Keratinocyte (primary cell): ENCODE measurements at regions not wholly inside any gene's neighbourhood (a gene's known extent, or its start where the extent isn't known, plus 50 kb on each side); places are given as distances from the start of the nearest gene placed in this dataset.

Source experiments
- DNase-seq: peaks from one replicate; pipeline ENCODE4 v3.0.0-alpha.2; 2011; ENCODE audit warnings: low read depth, missing footprints, low spot score
- FAIRE-seq: peaks from 2 replicates; lab custom pipeline; 2011; peaks lifted over from hg19 to GRCh38; lab: Jason Lieb, UNC
- H2AFZ ChIP-seq: 2 replicates; pipeline ENCODE4 v1.6.0; 2012; ENCODE audit warnings: low read length, control low read depth, inconsistent platforms; ENCODE audit not compliant: control insufficient read depth
- H3K27ac ChIP-seq: 2 replicates; pipeline ENCODE4 v1.5.1; 2011; ENCODE audit warnings: low read length; ENCODE audit not compliant: control insufficient read depth, insufficient read depth
- H3K27me3 ChIP-seq: 3 replicates; pipeline ENCODE4 v1.6.0; 2011; ENCODE audit warnings: low read length; ENCODE audit not compliant: control insufficient read depth, insufficient read depth; ENCODE audit errors: extremely low read depth
- H3K36me3 ChIP-seq, 2 experiments: 2 replicates in 1 of 2; 3 replicates in 1 of 2; pipeline ENCODE4 v1.5.1; 2011; ENCODE audit warnings: low read length in 2 of 2, mild to moderate bottlenecking in 1 of 2; ENCODE audit not compliant: control insufficient read depth in 2 of 2, insufficient read depth in 2 of 2; ENCODE audit errors: extremely low read depth in 1 of 2
- H3K4me1 ChIP-seq: 3 replicates; pipeline ENCODE4 v1.5.1; 2011; ENCODE audit warnings: low read length; ENCODE audit not compliant: control insufficient read depth, insufficient read depth; ENCODE audit errors: extremely low read depth
- H3K4me2 ChIP-seq: 3 replicates; pipeline ENCODE4 v1.6.0; 2011; ENCODE audit warnings: low read depth, low read length; ENCODE audit not compliant: control insufficient read depth, insufficient read depth; ENCODE audit errors: extremely low read depth
- H3K4me3 ChIP-seq, 3 experiments: fragments of 200-600 bp in 1 of 3; sonication (generic) in 1 of 3; 2 replicates in 2 of 3; 3 replicates in 1 of 3; pipeline ENCODE4 v1.5.1; 2011 to 2016; ENCODE audit warnings: low read length in 3 of 3, mild to moderate bottlenecking in 3 of 3, control low read depth in 2 of 3, inconsistent platforms in 1 of 3, low read depth in 1 of 3, mixed read lengths in 1 of 3, mixed run types in 1 of 3, moderate library complexity in 1 of 3; ENCODE audit not compliant: control insufficient read depth in 2 of 3, insufficient read depth in 2 of 3; ENCODE audit errors: extremely low read depth in 1 of 3
- H3K79me2 ChIP-seq: 2 replicates; pipeline ENCODE4 v1.6.0; 2012; ENCODE audit warnings: low read length; ENCODE audit not compliant: control insufficient read depth, insufficient read depth
- H3K9ac ChIP-seq: 3 replicates; pipeline ENCODE4 v1.6.0; 2011; ENCODE audit warnings: low read length; ENCODE audit not compliant: control insufficient read depth, insufficient read depth; ENCODE audit errors: extremely low read depth
- H3K9me1 ChIP-seq: 3 replicates; pipeline ENCODE4 v1.6.0; 2011; ENCODE audit warnings: low read length; ENCODE audit not compliant: control insufficient read depth, insufficient read depth; ENCODE audit errors: extremely low read depth
- H3K9me3 ChIP-seq: 2 replicates; pipeline ENCODE4 v1.5.1; 2012; ENCODE audit warnings: low read depth, low read length; ENCODE audit not compliant: control insufficient read depth
- H4K20me1 ChIP-seq: 3 replicates; pipeline ENCODE4 v1.6.0; 2011; ENCODE audit warnings: low read length; ENCODE audit not compliant: control insufficient read depth, insufficient read depth; ENCODE audit errors: extremely low read depth
- CTCF ChIP-seq, 3 experiments: IDR thresholded peaks in 1 of 3; conservative IDR thresholded peaks in 1 of 3; optimal IDR thresholded peaks in 1 of 3; 2 replicates in 2 of 3; 3 replicates in 1 of 3; pipeline versions ENCODE3 to v1.5.1; 2011; ENCODE audit warnings: low read length in 3 of 3, mild to moderate bottlenecking in 3 of 3, moderate library complexity in 2 of 3, control low read depth in 1 of 3, inconsistent platforms in 1 of 3; ENCODE audit not compliant: insufficient read depth in 2 of 3; ENCODE audit errors: extremely low read depth in 1 of 3
- EZH2 ChIP-seq: IDR thresholded peaks from one replicate; pipeline ENCODE4 v1.6.1; 2012; ENCODE audit warnings: inconsistent platforms, mild to moderate bottlenecking, low read length, moderate library complexity
- dilution Hi-C: fragments of 300-500 bp; cut with MboI; formaldehyde crosslinking; loops from one replicate; pipeline ENCODE4 v1.7.0; 2020; ENCODE audit warnings: low sequenced_read_pairs; ENCODE audit not compliant: extremely low pct_ligation_motif_present

GRCh38 chr11:80281194-80281593 is 840.4 kb upstream of the TENM4 start:
- TF ChIP-seq EZH2 (no peak), CTCF (optimal IDR thresholded peaks at IDR 0.05 in 1 of 3, IDR thresholded peaks at IDR 0.05 in 1 of 3, conservative IDR thresholded peaks at IDR 0.05 in 1 of 3; ENCODE audit: extremely low read depth in 1 of 3, insufficient read depth in 2 of 3, low read length in 3 of 3) (no peak)
- Histone ChIP-seq H3K27ac (no peak overlapping the region), H3K9me3 (no peaks in the 10 kb centered on the region), H3K9ac (no peak overlapping the region), H2AFZ (no peak overlapping the region), H3K4me3 (no peak overlapping the region), H3K4me1 (no peaks in the 10 kb centered on the region), H3K9me1 (no peaks in the 10 kb centered on the region), H3K4me2 (no peak overlapping the region), H3K36me3 (no peaks in the 10 kb centered on the region), H3K27me3 (no peaks in the 10 kb centered on the region), H4K20me1 (no peaks in the 10 kb centered on the region), H3K79me2 (no peaks in the 10 kb centered on the region)
- dilution Hi-C loops = no loop called here
- no peak for FAIRE-seq
- DNase-seq = no peak

- Histone ChIP-seq H3K9me1 (no peaks in the 10 kb centered on the region), H2AFZ (no peak overlapping the region), H3K27me3 (no peaks in the 10 kb centered on the region), H3K9me3 (no peaks in the 10 kb centered on the region), H3K4me1 (no peaks in the 10 kb centered on the region), H3K27ac (no peak overlapping the region), H3K4me2 (no peak overlapping the region), H3K36me3 (no peaks in the 10 kb centered on the region), H3K79me2 (no peaks in the 10 kb centered on the region), H3K4me3 (no peak overlapping the region), H3K9ac (no peak overlapping the region), H4K20me1 (no peaks in the 10 kb centered on the region)
- dilution Hi-C loops = no loop called here
- DNase-seq (no peak), FAIRE-seq (no peak)
- TF ChIP-seq CTCF (optimal IDR thresholded peaks at IDR 0.05 in 1 of 3, IDR thresholded peaks at IDR 0.05 in 1 of 3, conservative IDR thresholded peaks at IDR 0.05 in 1 of 3; ENCODE audit: extremely low read depth in 1 of 3, insufficient read depth in 2 of 3, low read length in 3 of 3) (no peak), EZH2 (no peak)
Measured at GRCh38 chr11:80280737-80281136, 839.9 kb upstream of the TENM4 start.
